K562 (cell line): ENCODE measurements at regions not wholly inside any gene's neighbourhood (a gene's known extent, or its start where the extent isn't known, plus 50 kb on each side); places are given as distances from the start of the nearest gene placed in this dataset.

Experiments used
- AFF4 ChIP-seq: sonication (generic); formaldehyde crosslinking; IDR thresholded peaks from 2 replicates; pipeline ENCODE4 v1.8.0; 2023; ENCODE audit warnings: mild to moderate bottlenecking, missing genetic modification reagents
- CREB1 ChIP-seq, 2 experiments: sonication (generic) in 1 of 2; formaldehyde crosslinking in 1 of 2; IDR thresholded peaks; 2 replicates each; pipeline versions ENCODE4 v1.6.1 to v1.8.0; 2012 to 2022; ENCODE audit warnings: inconsistent platforms in 1 of 2, mild to moderate bottlenecking in 1 of 2, missing genetic modification reagents in 1 of 2, moderate library complexity in 1 of 2
- POLR2A ChIP-seq: fragments of 450-650 bp; conservative IDR thresholded peaks from 2 replicates; pipeline ENCODE4 v1.6.1; 2016
- TF ChIP-seq, protein P1 (sequence below), 3 experiments: IDR thresholded peaks in 2 of 3; conservative IDR thresholded peaks in 1 of 3; 2 replicates each; pipeline ENCODE4 v1.5.1; 2011 to 2012; ENCODE audit warnings: low read length in 3 of 3, mild to moderate bottlenecking in 3 of 3, control low read depth in 2 of 3, improper control_type of control experiment in 1 of 3, inconsistent platforms in 1 of 3, low read depth in 1 of 3, mixed read lengths in 1 of 3, moderate library complexity in 1 of 3; ENCODE audit not compliant: insufficient read depth in 2 of 3

GRCh38 chr5:135265497-135266302 lies 133.3 kb downstream of the MACROH2A1 start:
- TF ChIP-seq POLR2A = no peak
- TF ChIP-seq CREB1 (IDR thresholded peaks at IDR 0.05) = no peak
- no peak for TF ChIP-seq CREB1 (CRISPR knock-in tag; IDR thresholded peaks at IDR 0.05)
- TF ChIP-seq, protein P1, sequence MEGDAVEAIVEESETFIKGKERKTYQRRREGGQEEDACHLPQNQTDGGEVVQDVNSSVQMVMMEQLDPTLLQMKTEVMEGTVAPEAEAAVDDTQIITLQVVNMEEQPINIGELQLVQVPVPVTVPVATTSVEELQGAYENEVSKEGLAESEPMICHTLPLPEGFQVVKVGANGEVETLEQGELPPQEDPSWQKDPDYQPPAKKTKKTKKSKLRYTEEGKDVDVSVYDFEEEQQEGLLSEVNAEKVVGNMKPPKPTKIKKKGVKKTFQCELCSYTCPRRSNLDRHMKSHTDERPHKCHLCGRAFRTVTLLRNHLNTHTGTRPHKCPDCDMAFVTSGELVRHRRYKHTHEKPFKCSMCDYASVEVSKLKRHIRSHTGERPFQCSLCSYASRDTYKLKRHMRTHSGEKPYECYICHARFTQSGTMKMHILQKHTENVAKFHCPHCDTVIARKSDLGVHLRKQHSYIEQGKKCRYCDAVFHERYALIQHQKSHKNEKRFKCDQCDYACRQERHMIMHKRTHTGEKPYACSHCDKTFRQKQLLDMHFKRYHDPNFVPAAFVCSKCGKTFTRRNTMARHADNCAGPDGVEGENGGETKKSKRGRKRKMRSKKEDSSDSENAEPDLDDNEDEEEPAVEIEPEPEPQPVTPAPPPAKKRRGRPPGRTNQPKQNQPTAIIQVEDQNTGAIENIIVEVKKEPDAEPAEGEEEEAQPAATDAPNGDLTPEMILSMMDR (IDR thresholded peaks at IDR 0.05 in 2 of 3, conservative IDR thresholded peaks at IDR 0.05 in 1 of 3; ENCODE audit: insufficient read depth in 2 of 3, low read depth in 1 of 3, low read length in 3 of 3) = no peak
- no peak for TF ChIP-seq AFF4
